Activated T-cell treated with anti-CD3 and anti-CD28 coated beads, Interleukin-2, amount 50 U/mL, for 72 hours (primary cell): ENCODE measurements at regions not wholly inside any gene's neighbourhood (a gene's known extent, or its start where the extent isn't known, plus 50 kb on each side); places are given as distances from the start of the nearest gene placed in this dataset.

Experiments
- ATAC-seq, 2 donors: fragments of 150-1000 bp; cut with Tn5 transposase; replicated peaks in 1 of 2; 2 replicates each; pipeline ENCODE4 v1.10.0; 2021; ENCODE audit warnings: moderate library complexity in 2 of 2, mild to moderate bottlenecking in 1 of 2
- DNase-seq, 2 donors: peaks; one replicate each; pipeline ENCODE4 v3.0.0; 2021 to 2022; ENCODE audit warnings: mixed read lengths in 1 of 2
- H3K27ac Mint-ChIP-seq: one replicate; pipeline ENCODE4 v1.8.0; 2022; ENCODE audit warnings: mild to moderate bottlenecking, moderate library complexity, mixed read lengths
- H3K27me3 Mint-ChIP-seq: one replicate; pipeline ENCODE4 v1.8.0; 2022; ENCODE audit warnings: low read depth, mixed read lengths
- H3K36me3 Mint-ChIP-seq, 2 donors: one replicate each; pipeline ENCODE4 v1.8.0; 2022; ENCODE audit warnings: mixed read lengths in 2 of 2, mild to moderate bottlenecking in 1 of 2; ENCODE audit not compliant: insufficient read depth in 2 of 2
- H3K4me1 Mint-ChIP-seq: one replicate; pipeline ENCODE4 v1.8.0; 2022; ENCODE audit warnings: low read depth, mixed read lengths
- H3K4me3 Mint-ChIP-seq, 2 donors: one replicate each; pipeline ENCODE4 v1.8.0; 2022; ENCODE audit warnings: mild to moderate bottlenecking in 2 of 2, mixed read lengths in 2 of 2, moderate library complexity in 2 of 2
- H3K9me3 Mint-ChIP-seq, 2 donors: one replicate each; pipeline ENCODE4 v1.8.0; 2022; ENCODE audit warnings: mixed read lengths in 2 of 2

DNA sequence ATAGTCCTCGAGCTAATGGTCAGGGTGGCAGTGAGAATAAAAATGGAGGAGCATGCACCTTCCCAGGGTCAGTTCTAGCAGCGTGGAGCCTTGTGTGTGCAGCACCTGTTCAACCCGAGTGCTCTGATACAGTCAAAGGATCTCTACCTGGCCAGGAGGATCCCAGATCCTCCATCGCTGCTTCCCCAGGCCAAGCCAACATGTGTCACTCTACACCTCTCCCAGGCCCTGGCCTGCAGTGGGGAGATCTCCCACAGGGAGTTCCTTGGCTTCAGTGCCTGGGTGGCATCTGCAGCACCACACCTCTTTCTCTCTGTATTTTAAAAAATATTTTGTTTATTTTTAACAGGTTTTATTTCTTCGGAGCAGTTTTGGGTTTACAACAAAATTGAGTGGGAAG lies 414.8 kb upstream of the C2CD4B start:
- H3K36me3 Mint-ChIP-seq = no peaks in the 10 kb centered on the region
- no peak overlapping the region for H3K4me3 Mint-ChIP-seq

DNA sequence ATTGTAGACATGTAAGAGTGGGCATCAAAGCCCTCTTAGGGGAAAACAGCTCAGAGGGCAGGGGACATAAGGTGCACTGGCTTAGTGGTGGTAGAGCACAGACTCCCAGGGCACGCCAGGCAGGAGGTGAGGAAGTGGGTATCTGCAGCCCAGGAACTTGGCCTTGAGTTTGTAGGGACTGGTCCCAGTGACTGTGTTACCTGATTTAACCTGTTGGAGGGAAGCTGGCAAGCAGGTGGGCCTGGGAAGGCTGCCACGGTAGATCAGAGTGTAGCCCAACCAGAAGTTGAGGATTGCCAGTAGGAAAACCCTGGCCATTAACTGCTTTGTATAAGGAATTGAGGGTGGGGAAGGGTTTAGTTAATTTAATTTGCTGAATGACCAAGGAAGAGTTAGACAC lies 417.5 kb upstream of the C2CD4B start:
- no peaks in the 10 kb centered on the region for H3K36me3 Mint-ChIP-seq
- no peaks in the 10 kb centered on the region for H3K9me3 Mint-ChIP-seq
- H3K4me3 Mint-ChIP-seq = no peak overlapping the region
- no peak for DNase-seq
- ATAC-seq = no peak
- peaks cover 8% of the 10 kb centered on the region for H3K27me3 Mint-ChIP-seq
- H3K4me1 Mint-ChIP-seq = no peaks in the 10 kb centered on the region
- H3K27ac Mint-ChIP-seq = no peak overlapping the region

More for the DNA sequence above, 414.8 kb upstream of the C2CD4B start:
- ATAC-seq (no peak), DNase-seq (no peak)
- no peak overlapping the region for H3K27ac Mint-ChIP-seq
- no peaks in the 10 kb centered on the region for H3K4me1 Mint-ChIP-seq
- H3K27me3 Mint-ChIP-seq = peaks cover 8% of the 10 kb centered on the region
- H3K9me3 Mint-ChIP-seq = no peaks in the 10 kb centered on the region

DNA sequence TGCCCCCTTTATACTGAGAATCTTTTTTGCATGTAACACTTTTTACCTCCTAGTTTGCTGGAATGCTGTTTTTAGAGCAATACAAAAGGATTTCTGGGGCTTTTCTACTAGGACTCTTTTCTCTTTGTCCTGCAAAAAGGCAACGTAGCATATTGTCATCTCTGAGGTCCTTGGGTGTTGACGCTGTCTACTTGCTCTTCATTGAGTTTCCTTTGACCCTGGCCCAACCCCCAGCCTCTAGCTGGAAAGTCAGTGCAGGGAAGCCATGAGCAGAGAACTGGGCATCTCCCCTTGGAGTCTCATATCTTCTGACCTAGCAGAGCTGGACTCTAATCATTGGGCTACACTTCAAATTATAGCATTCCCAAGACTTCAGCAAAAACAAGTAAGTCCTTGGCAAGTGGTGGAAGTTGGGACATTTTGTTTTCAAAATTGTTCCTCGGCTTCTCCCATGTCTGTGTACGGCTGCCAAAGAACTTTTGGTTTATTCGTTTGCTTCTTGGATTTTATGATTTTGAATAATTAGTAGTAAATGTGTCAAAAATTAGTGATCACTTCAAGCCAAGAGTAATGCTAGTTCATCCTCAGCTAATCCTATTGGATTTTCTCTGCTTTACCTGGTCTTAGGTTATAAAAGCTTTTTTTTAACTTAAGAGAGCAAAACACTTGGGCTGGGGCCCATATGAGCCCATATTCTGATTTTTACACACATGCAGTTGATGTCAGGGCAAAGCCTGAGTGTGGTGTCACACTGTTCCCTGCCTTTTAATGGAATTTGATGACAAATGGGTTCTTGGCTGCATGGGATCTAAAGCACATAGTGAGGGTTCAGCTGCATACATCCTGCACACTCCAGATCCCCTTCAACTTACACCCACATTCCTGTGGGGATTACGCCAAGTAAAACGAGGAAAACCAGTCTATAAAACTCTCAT lies 419.5 kb upstream of the C2CD4B start:
- Mint-ChIP-seq H3K36me3 (no peaks in the 10 kb centered on the region), H3K4me1 (no peaks in the 10 kb centered on the region), H3K27ac (no peak overlapping the region), H3K9me3 (no peaks in the 10 kb centered on the region), H3K27me3 (peaks cover 8% of the 10 kb centered on the region), H3K4me3 (no peak overlapping the region)
- DNase-seq (no peak), ATAC-seq (no peak)

DNA sequence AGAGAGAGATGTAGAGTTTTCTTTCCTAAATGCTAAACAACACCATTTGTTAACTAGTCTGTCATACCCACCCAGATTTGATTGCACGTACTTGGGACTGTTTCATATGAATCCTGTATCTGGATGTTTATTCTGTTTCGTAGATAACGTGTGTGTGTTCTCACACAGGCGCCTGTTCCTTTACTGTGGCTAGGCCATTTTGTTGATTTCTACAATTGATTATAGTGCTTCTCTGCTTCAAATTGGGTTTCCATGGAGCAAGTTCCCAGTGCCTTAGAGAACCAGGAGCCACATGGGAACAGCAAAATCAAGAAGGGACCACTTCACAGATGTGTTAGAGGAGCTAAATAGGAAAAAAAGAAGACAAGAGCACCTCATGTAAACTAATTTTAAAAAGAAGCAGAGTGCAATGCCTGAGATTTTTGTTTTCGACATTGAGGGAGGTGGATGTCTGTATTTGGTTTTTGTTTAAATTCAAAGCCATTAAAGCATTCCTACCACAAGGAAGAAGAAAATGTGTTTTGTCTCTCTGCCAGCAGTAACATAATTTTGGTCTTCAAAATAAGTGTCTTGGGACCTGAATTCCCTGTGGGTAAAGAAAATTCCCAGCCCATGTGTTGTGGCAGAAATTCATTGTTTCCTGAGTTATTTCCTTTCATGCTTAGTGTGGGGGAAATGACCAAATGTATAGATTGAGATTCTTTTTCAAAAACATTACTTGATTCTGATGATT lies 424.0 kb upstream of the C2CD4B start:
- peaks cover 26% of the 10 kb centered on the region for H3K27me3 Mint-ChIP-seq
- no peaks in the 10 kb centered on the region for H3K9me3 Mint-ChIP-seq
- no peak overlapping the region for H3K4me3 Mint-ChIP-seq
- DNase-seq = no peak
- H3K36me3 Mint-ChIP-seq = no peaks in the 10 kb centered on the region
- no peak overlapping the region for H3K27ac Mint-ChIP-seq
- H3K4me1 Mint-ChIP-seq = no peaks in the 10 kb centered on the region
- no peak for ATAC-seq

DNA sequence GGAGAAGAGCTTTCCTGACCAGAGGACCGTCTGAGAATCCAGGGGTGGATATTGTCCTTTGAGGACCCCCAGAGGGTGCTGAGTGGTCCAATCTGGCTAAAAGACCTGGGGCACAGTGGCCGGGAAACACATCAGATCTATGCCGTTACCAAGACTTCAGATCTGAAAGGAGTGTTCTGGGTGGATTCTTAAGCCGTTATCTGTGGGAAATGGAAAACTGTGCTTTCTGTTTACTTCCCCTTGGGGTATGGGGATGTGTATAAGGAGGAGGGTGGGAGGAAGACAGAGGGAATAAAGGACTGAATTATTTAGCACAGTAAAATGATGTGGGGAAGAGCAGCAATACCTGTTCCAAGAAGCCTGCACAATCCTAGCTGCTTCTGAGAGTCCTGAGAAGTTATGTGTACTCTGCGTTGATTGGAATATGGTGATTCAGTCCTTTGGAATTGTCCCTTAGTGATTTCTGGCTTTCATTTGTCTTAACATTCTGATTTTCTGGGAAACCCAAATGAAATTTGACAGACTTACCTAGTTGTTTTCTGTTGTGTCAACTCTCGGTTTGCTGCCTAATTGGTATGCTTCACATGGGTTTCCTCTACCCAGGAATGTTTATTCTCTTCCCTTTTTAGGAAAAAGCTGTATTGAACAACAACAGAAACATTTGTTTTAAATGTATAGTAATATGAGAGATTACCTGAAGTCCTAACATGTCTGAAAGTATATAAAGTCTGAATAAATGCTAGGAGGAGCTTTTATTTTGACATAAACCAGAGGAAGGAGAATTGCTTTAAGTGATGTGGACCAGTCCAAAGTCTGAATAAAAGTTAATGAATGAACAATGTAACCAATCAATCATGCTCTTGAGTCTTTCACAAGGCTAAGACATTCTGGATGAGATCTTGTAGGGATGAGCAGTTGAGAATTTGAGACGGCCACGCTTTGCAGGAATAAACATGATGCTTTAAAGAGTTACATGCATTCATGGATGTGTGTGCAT lies 427.1 kb upstream of the C2CD4B start:
- no peaks in the 10 kb centered on the region for H3K9me3 Mint-ChIP-seq
- peaks cover 31% of the 10 kb centered on the region for H3K27me3 Mint-ChIP-seq
- H3K36me3 Mint-ChIP-seq = no peaks in the 10 kb centered on the region
- H3K4me3 Mint-ChIP-seq = no peak overlapping the region
- DNase-seq = no peak
- ATAC-seq = no peak
- H3K27ac Mint-ChIP-seq = no peak overlapping the region
- H3K4me1 Mint-ChIP-seq = no peaks in the 10 kb centered on the region

DNA sequence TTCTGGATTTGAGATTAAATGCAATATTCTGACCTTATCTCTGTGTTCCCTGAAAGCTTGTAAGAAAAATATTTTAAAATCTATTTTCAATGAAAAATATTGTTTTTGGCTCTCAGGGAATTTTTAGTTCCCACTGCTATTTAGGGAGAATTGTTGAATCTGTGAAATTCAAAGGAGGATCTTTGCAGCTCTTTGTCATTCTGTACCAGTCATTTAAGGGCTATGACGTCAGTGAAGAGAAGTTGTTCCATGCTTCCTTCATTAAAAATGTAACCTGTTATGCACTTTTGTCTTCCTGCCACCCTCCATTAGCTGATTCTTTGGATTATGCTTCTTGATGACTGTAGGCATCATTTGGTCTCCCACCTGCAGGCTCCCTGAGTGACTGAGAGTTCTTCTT lies 427.8 kb upstream of the C2CD4B start:
- no peak for DNase-seq
- Mint-ChIP-seq H3K27me3 (peaks cover 31% of the 10 kb centered on the region), H3K4me3 (no peak overlapping the region), H3K27ac (no peak overlapping the region), H3K9me3 (no peaks in the 10 kb centered on the region), H3K4me1 (no peaks in the 10 kb centered on the region), H3K36me3 (no peaks in the 10 kb centered on the region)
- ATAC-seq = no peak

DNA sequence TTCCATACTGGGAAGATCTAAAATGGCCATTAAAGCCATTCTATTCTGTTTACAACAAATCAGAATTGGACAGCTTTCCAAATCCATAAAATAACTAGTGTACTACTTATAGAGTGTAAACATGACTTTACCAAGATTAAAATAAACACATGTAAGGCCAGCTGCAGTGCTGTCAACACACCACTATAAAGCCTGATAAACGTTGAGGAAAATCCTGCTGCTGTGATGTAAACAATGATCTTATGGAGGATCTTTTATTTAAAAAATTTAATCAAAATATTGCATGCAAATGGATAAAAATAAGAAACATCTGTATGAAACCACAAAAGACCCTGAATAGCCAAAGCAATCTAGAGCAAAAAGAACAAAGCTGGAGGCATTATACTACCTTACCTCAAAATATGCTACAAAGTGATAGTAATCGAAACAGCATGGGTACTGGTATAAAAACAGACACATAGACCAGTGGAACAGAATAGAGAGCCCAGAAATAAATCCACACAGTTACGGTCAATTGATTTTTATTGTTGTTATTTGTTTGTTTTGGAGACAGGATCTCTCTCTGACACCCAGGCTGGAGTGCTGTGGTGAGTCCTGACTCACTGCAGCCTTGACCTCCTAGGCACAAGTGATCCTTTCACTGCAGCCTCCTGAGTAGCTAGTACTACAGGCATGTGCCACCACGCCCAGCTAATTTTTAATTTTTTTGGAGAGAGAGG lies 428.8 kb upstream of the C2CD4B start:
- Mint-ChIP-seq H3K27ac (no peak overlapping the region), H3K9me3 (no peaks in the 10 kb centered on the region), H3K4me3 (no peak overlapping the region), H3K36me3 (no peaks in the 10 kb centered on the region), H3K4me1 (no peaks in the 10 kb centered on the region), H3K27me3 (peaks cover 31% of the 10 kb centered on the region)
- DNase-seq (no peak), ATAC-seq (no peak)

DNA sequence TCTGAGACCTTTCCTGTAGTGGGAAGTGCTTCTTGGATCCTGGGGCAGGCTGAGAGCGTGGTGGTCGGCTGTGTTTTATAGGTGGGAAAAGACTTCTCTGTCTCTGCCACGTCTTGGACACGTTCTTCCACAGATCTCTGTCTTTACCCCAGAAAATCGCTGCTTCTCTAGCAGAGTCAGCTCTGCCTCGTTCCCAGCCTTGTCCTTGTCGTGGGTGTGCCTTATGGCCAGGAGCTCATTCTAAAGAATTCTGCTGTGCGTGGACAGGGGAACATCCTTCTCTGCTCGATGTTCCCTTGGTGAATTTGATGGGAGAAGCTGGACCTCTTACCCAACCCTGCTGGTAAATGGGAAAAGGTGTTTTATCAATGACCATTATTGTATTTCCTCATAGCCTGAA lies 433.1 kb upstream of the C2CD4B start:
- Mint-ChIP-seq H3K4me3 (no peak overlapping the region), H3K9me3 (no peaks in the 10 kb centered on the region), H3K27me3 (peaks cover 38% of the 10 kb centered on the region), H3K36me3 (no peaks in the 10 kb centered on the region), H3K4me1 (no peaks in the 10 kb centered on the region), H3K27ac (no peak overlapping the region)
- DNase-seq = no peak
- ATAC-seq = no peak

DNA sequence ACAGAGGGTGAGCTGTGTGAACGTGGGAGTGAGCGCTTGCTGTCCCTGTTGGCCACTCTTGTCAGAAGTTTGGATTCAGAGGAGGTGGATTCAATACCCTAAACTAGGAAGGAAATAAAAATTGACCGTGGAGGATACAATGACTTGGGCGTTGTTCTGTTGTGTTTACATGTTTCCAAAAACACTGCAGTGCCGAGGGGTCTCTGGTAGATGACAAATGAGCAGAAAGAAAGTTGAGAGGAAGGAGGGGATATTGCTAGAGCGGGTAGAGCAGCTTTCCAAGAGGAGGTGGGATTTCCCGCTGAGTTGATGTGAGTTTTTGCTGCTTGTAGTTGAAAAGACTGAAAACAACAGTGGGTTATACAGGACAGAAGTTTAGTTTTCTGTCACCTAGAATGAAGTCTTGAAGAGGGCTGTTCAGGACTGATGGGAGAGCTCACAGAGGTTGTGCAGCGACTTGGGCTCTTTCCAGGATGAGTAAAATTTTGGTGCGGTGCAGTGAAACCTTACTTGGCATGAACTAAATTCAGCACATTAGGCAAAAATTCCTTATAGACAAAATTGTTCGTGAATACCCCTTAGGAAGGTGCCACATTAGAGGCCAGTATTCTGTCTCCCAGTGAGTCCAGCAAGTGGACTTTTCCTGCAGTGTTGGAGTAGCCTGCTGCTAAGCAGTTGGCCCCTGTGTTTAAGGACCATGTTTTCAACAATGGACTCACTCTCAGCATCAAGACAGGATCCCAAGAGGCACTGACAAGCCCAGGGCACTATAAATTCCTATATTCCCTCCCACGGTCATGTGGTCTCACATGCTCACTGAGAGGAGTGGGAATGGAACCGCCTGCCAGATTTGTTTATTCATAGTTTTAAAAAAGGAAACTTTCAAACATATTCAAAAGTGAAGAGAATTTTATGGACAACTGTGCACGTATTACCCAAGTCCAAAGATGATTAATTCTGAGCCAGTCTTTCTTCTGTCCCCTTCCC lies 435.0 kb upstream of the C2CD4B start:
- H3K36me3 Mint-ChIP-seq = no peaks in the 10 kb centered on the region
- no peaks in the 10 kb centered on the region for H3K4me1 Mint-ChIP-seq
- H3K27ac Mint-ChIP-seq = no peak overlapping the region
- H3K9me3 Mint-ChIP-seq = no peaks in the 10 kb centered on the region
- DNase-seq (no peak), ATAC-seq (no peak)
- peaks cover 30% of the 10 kb centered on the region for H3K27me3 Mint-ChIP-seq
- no peak overlapping the region for H3K4me3 Mint-ChIP-seq

DNA sequence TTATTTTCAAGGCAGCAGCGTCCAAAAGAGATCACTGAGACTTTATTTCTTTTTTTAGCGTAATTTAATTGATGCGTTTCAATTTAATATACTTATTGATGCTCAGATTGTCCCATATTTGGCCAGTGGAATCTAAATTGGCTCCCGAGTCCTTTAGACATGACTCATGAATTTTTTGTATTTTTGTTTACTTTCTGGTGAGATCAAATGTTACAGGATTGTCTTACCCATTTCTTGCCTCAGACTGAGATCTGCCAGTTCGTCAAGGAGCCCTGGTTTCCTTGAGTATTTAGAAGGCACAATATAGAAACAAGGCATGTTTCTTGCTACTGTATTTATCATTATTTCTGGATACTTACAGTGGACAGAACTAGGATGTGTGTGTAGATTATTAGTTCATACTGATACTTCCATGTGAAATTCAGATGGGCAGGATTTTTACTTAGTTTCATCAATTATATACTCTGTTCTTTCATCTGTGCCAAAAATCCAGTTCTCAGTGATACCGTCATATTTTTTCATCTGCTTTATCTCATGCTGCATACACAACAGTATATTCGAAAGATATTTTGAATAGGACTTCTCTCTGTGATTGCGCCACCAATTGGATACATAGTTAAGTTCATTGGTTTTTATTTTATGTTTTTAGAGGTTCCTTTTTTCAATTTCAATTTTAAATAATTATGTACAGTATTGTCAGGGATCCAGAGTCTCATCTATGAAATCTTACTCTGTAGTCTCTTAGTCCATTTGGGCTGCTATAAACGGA lies 436.9 kb upstream of the C2CD4B start:
- no peaks in the 10 kb centered on the region for H3K36me3 Mint-ChIP-seq
- H3K27ac Mint-ChIP-seq = no peak overlapping the region
- ATAC-seq (no peak), DNase-seq (no peak)
- peaks cover 25% of the 10 kb centered on the region for H3K27me3 Mint-ChIP-seq
- H3K9me3 Mint-ChIP-seq = no peaks in the 10 kb centered on the region
- H3K4me3 Mint-ChIP-seq = no peak overlapping the region
- H3K4me1 Mint-ChIP-seq = no peaks in the 10 kb centered on the region

DNA sequence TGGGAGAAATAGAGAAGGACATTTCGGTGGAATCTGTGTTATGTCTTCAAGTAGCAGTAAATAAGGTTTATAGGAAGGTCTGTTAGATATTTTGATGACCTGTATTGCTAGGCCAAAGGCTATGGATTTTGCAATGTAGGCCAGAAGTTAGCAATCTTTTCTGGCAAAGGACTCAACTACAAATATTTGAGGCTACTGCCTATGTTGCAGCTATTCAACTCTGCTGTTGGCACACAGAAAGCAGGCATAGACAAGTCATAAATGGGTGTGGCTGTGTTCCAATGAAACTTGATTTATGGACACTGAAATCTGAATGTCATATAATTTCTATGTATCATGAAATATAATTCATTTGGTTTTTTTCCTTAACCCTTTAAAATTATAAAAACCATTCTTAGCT lies 438.7 kb upstream of the C2CD4B start:
- peaks cover 25% of the 10 kb centered on the region for H3K27me3 Mint-ChIP-seq
- DNase-seq = no peak
- H3K36me3 Mint-ChIP-seq = no peaks in the 10 kb centered on the region
- no peaks in the 10 kb centered on the region for H3K4me1 Mint-ChIP-seq
- ATAC-seq = no peak
- no peaks in the 10 kb centered on the region for H3K9me3 Mint-ChIP-seq
- no peak overlapping the region for H3K4me3 Mint-ChIP-seq
- H3K27ac Mint-ChIP-seq = no peak overlapping the region
